ENCODE measurements at regions not wholly inside any gene's neighbourhood (a gene's known extent, or its start where the extent isn't known, plus 50 kb on each side); places are given as distances from the start of the nearest gene placed in this dataset.

DNA sequence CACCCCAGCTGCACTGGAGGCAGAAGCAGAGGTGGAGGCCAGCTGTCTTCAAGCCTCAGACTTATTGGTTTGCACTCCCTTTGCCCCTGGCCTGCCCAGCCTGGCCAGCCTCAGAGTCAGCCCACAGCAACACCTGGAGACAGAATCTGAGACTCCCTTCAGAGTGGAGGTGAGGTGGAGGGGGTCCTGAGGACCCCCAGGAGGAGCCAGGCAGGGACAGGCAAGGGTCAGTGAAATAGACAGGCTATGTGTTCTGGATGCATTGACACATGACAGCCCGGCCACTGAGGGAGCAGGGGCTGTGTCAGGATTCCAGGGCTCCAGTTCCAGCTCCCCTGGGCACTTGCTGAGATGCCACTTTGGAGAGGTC is 309.7 kb downstream of the MYCN start:
- no peak overlapping the region for H3K4me3 ChIP-seq (ENCODE audit: low read length)
- peaks cover 18% of the 10 kb centered on the region for H3K4me1 ChIP-seq (ENCODE audit: insufficient read depth, low read length)
- H3K27ac ChIP-seq (ENCODE audit: low read depth, low read length): no peak overlapping the region
- H3K27me3 ChIP-seq (ENCODE audit: insufficient read depth, low read length): no peaks in the 10 kb centered on the region
- no peaks in the 10 kb centered on the region for H3K36me3 ChIP-seq (ENCODE audit: insufficient read depth, low read length)
- H3K9ac ChIP-seq (ENCODE audit: low read depth, low read length): no peak overlapping the region
- WGBS: 92% methylated on average over 1 of the region's 1 CpG
- 0 out of 2 replicates have a peak, but pooled peaks cover 2% of the 10 kb centered on the region for H3K9me3 ChIP-seq (ENCODE audit: insufficient read depth, low read depth, low read length)

DNA sequence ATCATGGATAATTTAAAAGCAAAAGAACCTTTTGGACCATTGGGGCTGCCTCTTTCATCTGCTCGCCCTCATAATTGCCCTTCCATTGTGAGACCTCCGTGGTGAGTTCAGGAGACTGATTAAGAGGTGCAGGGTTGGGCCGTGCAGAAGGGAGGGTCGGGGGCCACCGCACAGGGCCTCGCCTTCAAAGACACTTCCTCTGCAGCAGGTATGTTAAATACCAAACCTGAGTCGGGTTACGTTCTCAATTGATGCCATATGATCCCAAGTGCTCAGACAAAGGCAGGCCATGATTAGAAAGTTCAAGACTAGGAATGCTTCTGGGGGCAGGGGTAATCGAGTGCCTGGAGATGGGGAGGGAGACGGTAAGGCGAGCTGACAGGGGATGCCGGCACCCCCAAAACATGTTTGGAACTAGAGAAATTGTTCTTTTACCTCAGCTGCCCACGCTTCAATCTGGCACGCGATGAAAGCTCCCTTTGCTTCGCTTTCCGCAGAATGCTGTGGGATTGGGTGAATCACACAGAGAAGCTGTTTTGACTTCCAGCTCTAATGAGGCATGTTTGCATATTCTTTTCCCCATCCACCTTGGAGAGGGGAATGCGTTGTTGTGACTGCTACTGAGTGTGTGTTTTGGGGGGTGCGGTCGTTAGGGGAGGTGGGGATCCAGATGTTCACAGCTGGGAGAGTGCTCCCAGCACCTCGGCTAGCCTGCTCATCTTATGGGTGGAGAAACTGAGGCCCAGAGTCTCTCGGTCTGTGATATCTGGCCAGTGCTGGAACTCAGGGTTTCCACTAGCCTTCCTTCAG is 309.1 kb downstream of the MYCN start:
- Histone ChIP-seq H3K27ac (ENCODE audit: low read depth, low read length) (no peak overlapping the region), H3K4me3 (ENCODE audit: low read length) (no peak overlapping the region), H3K36me3 (ENCODE audit: insufficient read depth, low read length) (no peaks in the 10 kb centered on the region), H3K27me3 (ENCODE audit: insufficient read depth, low read length) (no peaks in the 10 kb centered on the region), H3K9ac (ENCODE audit: low read depth, low read length) (no peak overlapping the region), H3K9me3 (ENCODE audit: insufficient read depth, low read depth, low read length) (no peaks in the 10 kb centered on the region), H3K4me1 (ENCODE audit: insufficient read depth, low read length) (peaks cover 18% of the 10 kb centered on the region)
- WGBS: 59% methylated on average over 22 of the region's 22 CpGs

DNA sequence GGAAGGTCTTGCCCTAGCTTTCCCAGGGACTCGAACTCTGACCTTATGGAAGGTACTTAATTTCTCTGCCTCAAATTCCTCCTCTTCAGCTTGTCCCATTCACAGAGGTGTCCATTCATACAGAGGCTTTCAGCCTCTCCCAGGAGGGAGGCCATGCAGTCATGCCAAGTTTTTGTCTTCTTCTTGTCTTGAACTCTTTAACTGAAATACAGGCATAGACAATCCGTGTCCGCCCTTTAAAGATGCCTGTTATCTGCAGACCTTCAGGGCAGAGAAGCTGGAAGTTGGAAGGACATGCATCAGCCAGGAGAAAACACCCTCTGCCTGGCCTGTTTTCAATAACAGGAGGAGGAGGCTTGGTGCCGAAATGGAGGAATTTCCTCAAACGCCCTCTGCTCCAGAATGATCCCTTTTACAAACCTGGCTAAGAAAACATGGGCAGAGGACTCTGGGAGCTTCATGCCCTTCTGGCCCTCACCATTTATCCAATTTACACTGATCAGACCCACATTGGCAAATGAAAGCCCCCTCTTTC is 308.3 kb downstream of the MYCN start:
- Histone ChIP-seq H3K36me3 (ENCODE audit: insufficient read depth, low read length) (no peaks in the 10 kb centered on the region), H3K27ac (ENCODE audit: low read depth, low read length) (no peak overlapping the region), H3K9ac (ENCODE audit: low read depth, low read length) (no peak overlapping the region), H3K4me3 (ENCODE audit: low read length) (no peak overlapping the region), H3K27me3 (ENCODE audit: insufficient read depth, low read length) (no peaks in the 10 kb centered on the region), H3K9me3 (ENCODE audit: insufficient read depth, low read depth, low read length) (no peaks in the 10 kb centered on the region), H3K4me1 (ENCODE audit: insufficient read depth, low read length) (peaks cover 18% of the 10 kb centered on the region)
- WGBS: 76% methylated on average over 5 of the region's 5 CpGs

DNA sequence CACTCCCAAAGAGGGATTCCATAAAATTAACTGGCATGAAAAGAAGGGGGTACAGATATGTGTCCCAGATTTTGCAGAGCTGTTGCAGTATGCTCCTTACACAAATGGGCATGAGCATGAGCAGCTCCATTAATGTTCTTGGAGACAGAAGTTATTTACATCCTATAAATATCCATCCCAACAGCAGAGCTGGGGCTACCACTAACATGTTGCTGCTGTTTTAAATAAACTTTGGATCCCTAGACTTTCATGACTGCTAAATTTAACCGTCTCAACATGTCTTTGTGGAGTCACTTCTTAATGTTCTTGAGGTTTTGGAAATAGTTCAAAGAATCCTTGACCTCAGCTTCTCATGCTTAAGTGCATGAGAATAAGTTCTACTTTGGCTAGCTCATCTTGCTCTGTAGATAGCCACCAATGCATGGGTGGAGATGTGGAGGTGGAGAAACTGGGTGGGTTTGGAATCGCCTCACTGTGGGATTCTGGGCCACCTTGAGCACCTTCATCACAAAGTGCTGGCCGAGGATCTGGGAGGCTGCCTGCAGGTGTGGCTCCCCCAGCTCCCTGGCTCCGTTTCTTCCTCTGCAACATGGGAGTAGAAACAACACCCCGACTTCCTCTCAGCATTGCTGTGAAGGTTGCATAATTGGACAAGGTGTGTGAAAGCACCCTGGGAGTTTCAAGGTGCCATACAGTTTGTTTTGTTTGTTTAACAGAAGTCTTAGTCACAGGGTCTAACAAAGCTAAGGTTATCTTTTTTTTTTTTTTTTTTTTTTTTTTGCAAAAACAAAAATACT is 307.2 kb downstream of the MYCN start:
- no peaks in the 10 kb centered on the region for H3K27me3 ChIP-seq (ENCODE audit: insufficient read depth, low read length)
- WGBS: 97% methylated on average over 5 of the region's 5 CpGs
- H3K27ac ChIP-seq (ENCODE audit: low read depth, low read length): no peak overlapping the region
- no peak overlapping the region for H3K9ac ChIP-seq (ENCODE audit: low read depth, low read length)
- H3K9me3 ChIP-seq (ENCODE audit: insufficient read depth, low read depth, low read length): no peaks in the 10 kb centered on the region
- H3K4me1 ChIP-seq (ENCODE audit: insufficient read depth, low read length): peaks cover 18% of the 10 kb centered on the region
- no peaks in the 10 kb centered on the region for H3K36me3 ChIP-seq (ENCODE audit: insufficient read depth, low read length)
- H3K4me3 ChIP-seq (ENCODE audit: low read length): no peak overlapping the region

DNA sequence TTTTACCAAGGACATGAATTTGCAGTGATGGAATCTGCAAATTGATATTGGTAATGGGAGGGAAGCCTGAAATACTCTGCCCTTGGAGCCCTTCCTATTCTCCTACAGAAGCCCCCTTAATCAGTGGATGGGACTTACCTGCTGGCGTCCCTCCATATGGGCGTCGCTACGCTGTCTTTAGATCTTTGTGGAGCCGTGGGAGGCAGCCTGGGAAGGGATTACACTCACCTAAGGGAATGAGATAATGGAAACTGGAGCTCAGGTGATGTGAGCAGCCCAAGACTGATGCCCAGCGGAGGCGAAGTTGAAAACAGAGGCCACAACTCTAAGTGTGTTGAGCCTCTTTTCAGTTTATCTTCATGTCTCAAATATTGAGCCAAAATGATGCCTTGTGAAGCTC is 306.6 kb downstream of the MYCN start:
- H3K9me3 ChIP-seq (ENCODE audit: insufficient read depth, low read depth, low read length): no peaks in the 10 kb centered on the region
- no peak overlapping the region for H3K27ac ChIP-seq (ENCODE audit: low read depth, low read length)
- H3K4me3 ChIP-seq (ENCODE audit: low read length): no peak overlapping the region
- H3K4me1 ChIP-seq (ENCODE audit: insufficient read depth, low read length): peaks cover 15% of the 10 kb centered on the region
- H3K9ac ChIP-seq (ENCODE audit: low read depth, low read length): no peak overlapping the region
- no peaks in the 10 kb centered on the region for H3K36me3 ChIP-seq (ENCODE audit: insufficient read depth, low read length)
- no peaks in the 10 kb centered on the region for H3K27me3 ChIP-seq (ENCODE audit: insufficient read depth, low read length)
- WGBS: 90% methylated on average over 7 of the region's 7 CpGs

DNA sequence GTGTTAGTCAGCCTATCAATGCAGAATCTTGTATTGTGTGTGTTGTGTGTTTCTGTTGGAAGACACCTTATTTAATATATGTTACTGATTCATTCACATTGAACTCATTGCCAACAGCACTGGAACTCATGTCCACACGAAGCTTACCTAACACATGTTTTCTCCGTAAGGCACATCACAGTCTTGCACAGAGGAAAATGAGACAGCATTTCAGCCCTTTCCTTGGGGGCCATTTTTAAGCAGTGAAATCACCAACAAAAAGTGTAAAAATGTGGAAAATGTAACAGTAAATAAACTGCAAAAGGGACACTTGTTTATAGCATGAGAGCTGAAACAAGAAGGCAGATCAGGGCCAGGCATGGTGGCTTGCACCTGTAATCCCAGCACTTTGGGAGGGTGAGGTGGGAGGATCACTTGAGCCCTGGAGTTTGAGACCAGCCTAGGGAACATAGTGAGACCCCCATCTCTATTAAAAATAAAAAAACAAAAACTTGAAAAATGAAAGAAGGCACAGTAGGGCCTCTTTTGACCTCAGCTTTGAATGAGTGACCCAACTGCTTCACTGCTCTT is 306.0 kb downstream of the MYCN start:
- H3K36me3 ChIP-seq (ENCODE audit: insufficient read depth, low read length): no peaks in the 10 kb centered on the region
- no peak overlapping the region for H3K27ac ChIP-seq (ENCODE audit: low read depth, low read length)
- H3K4me1 ChIP-seq (ENCODE audit: insufficient read depth, low read length): peaks cover 12% of the 10 kb centered on the region
- 94% methylated on average over 2 of the region's 2 CpGs for WGBS
- H3K27me3 ChIP-seq (ENCODE audit: insufficient read depth, low read length): no peaks in the 10 kb centered on the region
- no peak overlapping the region for H3K4me3 ChIP-seq (ENCODE audit: low read length)
- H3K9ac ChIP-seq (ENCODE audit: low read depth, low read length): no peak overlapping the region
- no peaks in the 10 kb centered on the region for H3K9me3 ChIP-seq (ENCODE audit: insufficient read depth, low read depth, low read length)

DNA sequence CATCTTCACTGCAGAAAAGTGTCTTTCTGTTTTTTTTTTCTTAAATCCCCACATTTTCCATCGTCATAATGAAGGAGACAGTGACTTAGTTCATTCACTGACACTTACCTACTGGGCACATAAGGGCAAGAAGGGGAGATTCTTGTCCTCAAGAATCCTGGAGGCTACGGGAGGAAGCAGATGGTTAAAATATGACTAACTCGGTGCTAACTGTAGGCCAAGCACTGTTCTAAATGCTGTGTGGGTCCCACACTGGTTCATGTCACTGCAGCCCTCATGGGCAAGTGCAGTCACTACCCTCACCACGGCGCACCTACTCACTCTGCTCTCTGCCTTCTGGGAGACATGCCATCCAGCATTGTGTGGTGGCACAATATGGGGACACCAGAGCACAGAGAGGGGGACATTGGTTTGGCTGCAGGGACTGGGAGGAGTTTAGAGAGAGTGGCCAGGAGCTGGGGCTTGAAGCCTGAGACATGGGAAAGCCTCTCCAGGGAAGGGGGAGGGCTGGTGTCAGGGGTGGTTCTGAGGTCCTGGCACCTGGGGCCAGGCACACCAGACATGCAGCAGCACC is 305.2 kb downstream of the MYCN start:
- peaks cover 12% of the 10 kb centered on the region for H3K4me1 ChIP-seq (ENCODE audit: insufficient read depth, low read length)
- H3K4me3 ChIP-seq (ENCODE audit: low read length): no peak overlapping the region
- no peak overlapping the region for H3K9ac ChIP-seq (ENCODE audit: low read depth, low read length)
- H3K27ac ChIP-seq (ENCODE audit: low read depth, low read length): no peak overlapping the region
- 94% methylated on average over 5 of the region's 5 CpGs for WGBS
- no peaks in the 10 kb centered on the region for H3K27me3 ChIP-seq (ENCODE audit: insufficient read depth, low read length)
- H3K36me3 ChIP-seq (ENCODE audit: insufficient read depth, low read length): no peaks in the 10 kb centered on the region
- H3K9me3 ChIP-seq (ENCODE audit: insufficient read depth, low read depth, low read length): no peaks in the 10 kb centered on the region

DNA sequence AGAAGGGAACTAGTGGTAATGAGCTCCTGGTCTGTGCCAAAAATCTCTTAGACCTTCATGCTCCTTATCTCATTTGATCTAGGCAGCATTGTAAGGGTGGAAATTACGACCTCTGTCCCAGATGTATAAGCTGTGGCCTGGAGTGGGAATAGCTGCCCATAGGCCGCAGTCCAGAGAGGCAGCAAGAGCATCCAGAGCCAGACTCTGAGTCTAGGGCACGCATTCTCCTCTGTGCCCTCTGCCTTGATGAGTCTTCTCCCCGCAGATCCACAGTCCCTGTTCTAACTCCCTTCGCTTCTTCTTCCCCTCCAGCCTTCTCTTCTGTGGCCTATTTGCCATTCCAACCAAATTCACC is 304.6 kb downstream of the MYCN start:
- 95% methylated on average over 5 of the region's 5 CpGs for WGBS
- Histone ChIP-seq H3K9me3 (ENCODE audit: insufficient read depth, low read depth, low read length) (no peaks in the 10 kb centered on the region), H3K27ac (ENCODE audit: low read depth, low read length) (no peak overlapping the region), H3K9ac (ENCODE audit: low read depth, low read length) (no peak overlapping the region), H3K27me3 (ENCODE audit: insufficient read depth, low read length) (no peaks in the 10 kb centered on the region), H3K4me3 (ENCODE audit: low read length) (no peak overlapping the region), H3K36me3 (ENCODE audit: insufficient read depth, low read length) (no peaks in the 10 kb centered on the region), H3K4me1 (ENCODE audit: insufficient read depth, low read length) (peaks cover 12% of the 10 kb centered on the region)

DNA sequence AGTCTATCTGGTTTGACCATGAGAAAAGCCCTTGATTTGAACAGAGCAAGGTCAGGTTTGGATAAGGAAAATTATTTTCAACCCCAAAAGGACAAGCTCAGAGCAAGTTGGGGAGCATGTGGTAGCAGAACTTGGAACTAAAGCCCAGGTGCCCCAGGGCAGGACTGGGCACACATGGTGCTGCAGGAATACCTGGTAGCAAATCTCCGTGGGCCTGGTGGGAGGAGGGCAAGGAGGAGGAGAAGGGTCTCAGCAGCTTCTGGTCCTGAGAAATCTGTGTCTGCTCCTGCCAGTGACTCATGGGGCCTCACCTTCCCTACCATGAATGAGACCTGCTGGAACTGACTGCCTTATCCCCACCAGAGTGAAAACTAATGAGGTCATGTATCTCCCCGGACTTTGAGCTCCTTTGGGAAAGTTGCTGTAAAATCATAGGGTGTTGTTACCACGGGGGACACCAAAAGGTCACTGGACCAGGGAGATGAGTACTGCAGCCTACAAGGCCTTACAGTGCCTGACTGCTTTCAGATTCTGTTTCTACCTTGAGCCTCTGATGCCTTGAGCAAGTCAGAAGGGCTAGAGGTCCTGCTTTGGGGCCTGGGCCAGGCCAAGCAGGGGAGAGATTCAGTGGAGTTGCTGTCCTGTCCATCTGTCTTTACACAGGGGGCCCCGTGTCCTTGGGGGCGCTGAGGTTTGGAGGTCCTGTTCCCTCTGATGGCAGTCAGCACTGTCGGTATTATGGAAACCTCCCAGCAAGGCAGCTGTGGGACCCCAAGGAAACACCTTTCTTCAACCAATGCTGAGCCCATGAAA is 304.0 kb downstream of the MYCN start:
- no peaks in the 10 kb centered on the region for H3K36me3 ChIP-seq (ENCODE audit: insufficient read depth, low read length)
- H3K27me3 ChIP-seq (ENCODE audit: insufficient read depth, low read length): no peaks in the 10 kb centered on the region
- WGBS: 91% methylated on average over 6 of the region's 6 CpGs
- H3K9me3 ChIP-seq (ENCODE audit: insufficient read depth, low read depth, low read length): no peaks in the 10 kb centered on the region
- no peak overlapping the region for H3K9ac ChIP-seq (ENCODE audit: low read depth, low read length)
- no peak overlapping the region for H3K4me3 ChIP-seq (ENCODE audit: low read length)
- H3K27ac ChIP-seq (ENCODE audit: low read depth, low read length): no peak overlapping the region
- peaks cover 10% of the 10 kb centered on the region for H3K4me1 ChIP-seq (ENCODE audit: insufficient read depth, low read length)

DNA sequence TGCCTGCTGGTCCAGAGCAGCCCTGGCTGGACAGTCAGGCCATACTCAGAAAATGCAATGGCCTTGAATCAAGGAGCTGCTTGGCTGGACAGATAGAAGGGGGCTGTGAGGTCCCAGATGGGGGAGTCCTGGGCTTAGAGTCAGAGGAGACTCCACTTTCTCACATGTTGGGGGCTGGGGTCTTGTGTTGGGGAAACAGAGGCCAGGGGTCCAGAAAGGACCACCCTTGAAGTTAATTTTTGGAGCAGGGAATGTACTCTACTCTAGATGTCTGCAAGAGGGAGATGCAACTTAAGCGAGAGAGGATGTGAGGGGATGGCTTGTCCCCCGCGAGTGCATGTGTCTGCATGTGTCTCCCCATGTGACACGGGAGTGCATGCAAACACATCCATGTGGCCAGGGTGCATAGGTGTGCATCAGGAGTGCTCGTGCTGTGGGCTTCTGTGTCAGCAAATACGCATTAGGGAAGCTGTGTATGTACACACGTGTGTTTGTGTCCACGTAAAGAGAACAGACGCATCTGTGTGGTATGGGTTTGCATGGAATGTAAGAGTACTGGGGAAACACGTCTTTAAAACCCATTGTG is 303.2 kb downstream of the MYCN start:
- WGBS: 94% methylated on average over 10 of the region's 10 CpGs
- no peaks in the 10 kb centered on the region for H3K36me3 ChIP-seq (ENCODE audit: insufficient read depth, low read length)
- no peak overlapping the region for H3K27ac ChIP-seq (ENCODE audit: low read depth, low read length)
- H3K27me3 ChIP-seq (ENCODE audit: insufficient read depth, low read length): no peaks in the 10 kb centered on the region
- no peaks in the 10 kb centered on the region for H3K9me3 ChIP-seq (ENCODE audit: insufficient read depth, low read depth, low read length)
- no peak overlapping the region for H3K4me3 ChIP-seq (ENCODE audit: low read length)
- H3K4me1 ChIP-seq (ENCODE audit: insufficient read depth, low read length): peaks cover 1% of the 10 kb centered on the region
- no peak overlapping the region for H3K9ac ChIP-seq (ENCODE audit: low read depth, low read length)
